Cardiac fibroblast (primary cell): ENCODE measurements at regions not wholly inside any gene's neighbourhood (a gene's known extent, or its start where the extent isn't known, plus 50 kb on each side); places are given as distances from the start of the nearest gene placed in this dataset.

Experiments used
- DNase-seq, 2 donors: peaks; one replicate each; pipeline versions ENCODE4 v3.0.0 to v3.0.0-alpha.2; 2010; ENCODE audit warnings: low read depth in 2 of 2
- H3K4me3 ChIP-seq, 2 donors: replicated peaks in 1 of 2; 1 replicate in 1 of 2; 2 replicates in 1 of 2; pipeline ENCODE4 v1.5.1; 2011; ENCODE audit warnings: low read depth in 2 of 2, low read length in 2 of 2, mild to moderate bottlenecking in 2 of 2, moderate library complexity in 1 of 2
- CTCF ChIP-seq: IDR thresholded peaks from one replicate; pipeline ENCODE4 v1.5.1; 2011; ENCODE audit warnings: low read depth, mild to moderate bottlenecking, low read length, inconsistent platforms

DNA sequence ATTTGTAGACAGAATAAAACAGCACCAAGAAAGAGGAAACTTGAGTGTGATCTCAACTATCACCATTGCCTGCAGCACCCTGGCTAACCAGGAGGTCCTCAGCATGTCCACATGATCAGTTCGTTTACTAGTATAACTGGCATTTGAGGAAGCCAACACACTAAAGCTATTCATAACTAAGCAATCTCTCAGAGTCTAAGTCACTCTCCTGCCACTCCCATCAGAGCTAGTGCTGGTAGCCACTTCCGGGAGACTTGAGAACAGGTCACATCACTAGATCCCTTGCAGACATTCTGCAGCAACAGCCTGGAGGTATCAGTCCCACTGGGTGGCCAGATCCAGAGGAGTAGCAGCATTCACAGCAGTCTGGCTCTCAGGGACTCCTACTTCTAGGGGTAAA is 352.9 kb upstream of the OR4E1 start:
- no peak overlapping the region for H3K4me3 ChIP-seq
- no peak for TF ChIP-seq CTCF
- DNase-seq, result no peak

- H3K4me3 ChIP-seq, result no peak overlapping the region
- DNase-seq, result no peak
- TF ChIP-seq CTCF, result no peak
These were observed 352.3 kb upstream of the OR4E1 start for GRCh38 chr14:22025879-22026278.

GRCh38 chr14:22024137-22024536 is 350.5 kb upstream of the OR4E1 start:
- no peak for TF ChIP-seq CTCF

GRCh38 chr14:22018890-22019289 is 345.3 kb upstream of the OR4E1 start:
- H3K4me3 ChIP-seq, result no peak overlapping the region
- no peak for TF ChIP-seq CTCF
- DNase-seq, result no peak

More at GRCh38 chr14:22024137-22024536, 350.5 kb upstream of the OR4E1 start:
- no peak overlapping the region for H3K4me3 ChIP-seq
- no peak for DNase-seq

DNA sequence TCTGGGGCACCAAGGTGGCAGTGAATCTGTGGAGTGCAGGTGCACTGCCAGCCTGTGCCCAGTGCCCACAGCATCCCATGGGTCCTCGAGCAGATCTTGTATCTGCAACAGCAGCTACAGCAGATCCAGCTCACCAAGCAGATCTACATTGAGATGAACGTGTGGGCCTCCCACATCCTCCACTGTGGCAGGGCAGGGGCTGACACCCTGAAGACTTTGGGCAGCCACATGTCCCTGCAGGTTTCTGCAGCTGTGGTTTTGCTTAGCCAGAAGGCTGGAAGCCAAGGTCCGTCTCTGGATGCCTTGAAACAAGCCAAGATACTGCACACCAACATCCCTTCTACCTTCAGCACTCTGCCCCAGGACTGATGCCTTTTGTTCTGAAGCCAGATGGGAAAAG is 338.8 kb upstream of the OR4E1 start:
- no peak for DNase-seq
- H3K4me3 ChIP-seq, result no peak overlapping the region
- no peak for TF ChIP-seq CTCF

- no peak for TF ChIP-seq CTCF
- DNase-seq, result no peak
- H3K4me3 ChIP-seq, result no peak overlapping the region
These were observed 337.6 kb upstream of the OR4E1 start for GRCh38 chr14:22011253-22011642.

DNA sequence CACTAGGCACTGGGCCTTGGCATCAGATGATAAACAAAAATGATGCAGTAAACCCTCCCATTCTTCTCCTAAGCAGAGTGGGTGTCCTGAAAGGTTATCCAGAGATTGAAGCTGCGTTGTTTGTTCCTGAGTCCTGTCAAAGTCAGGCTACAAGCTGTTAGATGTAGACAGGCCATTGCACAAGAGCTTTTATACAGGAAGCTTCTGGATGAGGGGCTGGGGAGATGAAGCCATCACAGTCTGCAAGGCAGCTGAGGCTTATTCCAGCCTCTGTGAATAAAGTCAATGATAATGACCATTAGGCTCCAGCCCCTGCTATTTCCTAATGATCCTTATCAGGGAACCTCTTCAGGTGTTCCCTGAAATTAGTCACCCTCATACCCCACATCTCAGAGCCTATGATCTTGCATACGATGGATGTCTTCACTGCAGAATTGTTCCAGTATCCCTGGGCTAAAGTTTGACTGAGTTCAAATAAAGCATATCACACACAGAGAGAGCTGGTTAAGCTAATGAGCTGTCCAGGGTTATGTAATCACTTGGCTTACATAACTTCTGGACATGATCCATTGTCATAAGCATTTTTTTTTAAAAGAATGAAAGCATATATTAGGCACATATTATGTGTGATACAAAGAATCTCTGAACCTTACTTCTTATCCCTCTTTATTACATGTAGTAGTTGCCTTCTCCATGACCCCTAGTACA is 337.1 kb upstream of the OR4E1 start:
- TF ChIP-seq CTCF, result no peak
- no peak for DNase-seq
- H3K4me3 ChIP-seq, result no peak overlapping the region
